SK-N-SH treated with all-trans-retinoic acid at 6 μM for 48 hours (cell line): ENCODE measurements at regions not wholly inside any gene's neighbourhood (a gene's known extent, or its start where the extent isn't known, plus 50 kb on each side); places are given as distances from the start of the nearest gene placed in this dataset.

ENCODE experiments used
- POU6F1 ChIP-seq: fragments of 250-450 bp; sonication (Bioruptor Pico); IDR thresholded peaks from 2 replicates; pipeline ENCODE4 v1.8.0; 2021; ENCODE audit warnings: low read depth, mild to moderate bottlenecking, moderate library complexity, borderline replicate concordance
- ZNF565 ChIP-seq: fragments of 450-650 bp; formaldehyde crosslinking; conservative IDR thresholded peaks from 2 replicates; pipeline ENCODE4 v1.5.0; 2020; ENCODE audit warnings: low read depth, mild to moderate bottlenecking, moderate library complexity

GRCh38 chr10:124283215-124283948 lies 135.3 kb downstream of the OAT start:
- TF ChIP-seq ZNF565 (CRISPR knock-in tag) (no peak), POU6F1 (CRISPR knock-in tag) (no peak)
